GM19239 (cell line): ENCODE measurements at regions not wholly inside any gene's neighbourhood (a gene's known extent, or its start where the extent isn't known, plus 50 kb on each side); places are given as distances from the start of the nearest gene placed in this dataset.

Experiments used
- DNase-seq: peaks from one replicate; pipeline ENCODE4 v3.0.0; 2011; ENCODE audit warnings: low spot score; ENCODE audit not compliant: insufficient read length
- FAIRE-seq: peaks from 2 replicates; lab custom pipeline; 2011; peaks lifted over from hg19 to GRCh38; lab: Jason Lieb, UNC

- FAIRE-seq (no peak), DNase-seq (no peak)
Measured at GRCh38 chr22:46052801-46053562, 76.0 kb upstream of the WNT7B start.

- DNase-seq (no peak), FAIRE-seq (no peak)
Measured at GRCh38 chr22:46053563-46054090, 76.7 kb upstream of the WNT7B start.

GRCh38 chr22:46054091-46055073 is 77.4 kb upstream of the WNT7B start:
- DNase-seq (no peak), FAIRE-seq (peak; percentile 18)

GRCh38 chr22:46055181-46055875 is 78.4 kb upstream of the WNT7B start:
- FAIRE-seq (no peak), DNase-seq (no peak)

GRCh38 chr22:46055911-46056545 is 79.1 kb upstream of the WNT7B start:
- DNase-seq, result no peak
- no peak for FAIRE-seq

- FAIRE-seq, result no peak
- DNase-seq, result no peak
Measured at GRCh38 chr22:46056546-46057245, 79.7 kb upstream of the WNT7B start.

GRCh38 chr22:46057246-46058090 is 80.5 kb upstream of the WNT7B start:
- FAIRE-seq (no peak), DNase-seq (no peak)

- DNase-seq (peak; percentile 96), FAIRE-seq (peak; percentile 98)
Measured at GRCh38 chr22:46058091-46058420, 81.1 kb upstream of the WNT7B start.

GRCh38 chr22:46058591-46059519 is 81.9 kb upstream of the WNT7B start:
- FAIRE-seq (no peak), DNase-seq (no peak)

- FAIRE-seq (no peak), DNase-seq (no peak)
Measured at GRCh38 chr22:46060292-46061123, 83.5 kb upstream of the WNT7B start.

- FAIRE-seq, result no peak
- no peak for DNase-seq
Measured at GRCh38 chr22:46061124-46061500, 84.2 kb upstream of the WNT7B start.

GRCh38 chr22:46061501-46062231 is 84.7 kb upstream of the WNT7B start:
- FAIRE-seq, result no peak

GRCh38 chr22:46062232-46062615 is 85.3 kb upstream of the WNT7B start:
- DNase-seq, result no peak
- FAIRE-seq, result no peak

More at GRCh38 chr22:46061501-46062231, 84.7 kb upstream of the WNT7B start:
- no peak for DNase-seq

GRCh38 chr22:46062971-46063631 is 86.1 kb upstream of the WNT7B start:
- no peak for DNase-seq
- no peak for FAIRE-seq

GRCh38 chr22:46063846-46064227 is 86.5 kb upstream of the PPARA start:
- no peak for DNase-seq
- no peak for FAIRE-seq
